ENCODE measurements at regions not wholly inside any gene's neighbourhood (a gene's known extent, or its start where the extent isn't known, plus 50 kb on each side); places are given as distances from the start of the nearest gene placed in this dataset.

GRCh38 chr3:135860761-135861160 is 104.8 kb upstream of the PPP2R3A start:
- DNase-seq (ENCODE audit: insufficient read length), result no peak
- TF ChIP-seq POLR2A (IDR thresholded peaks at IDR 0.05; ENCODE audit: low read depth, low read length), result no peak
- no peak for TF ChIP-seq POLR2AphosphoS5 (IDR thresholded peaks at IDR 0.05; ENCODE audit: low read depth, low read length)
- no peak for TF ChIP-seq TAF1 (IDR thresholded peaks at IDR 0.05; ENCODE audit: borderline replicate concordance, low read depth, low read length)

GRCh38 chr3:135862361-135862760 is 103.2 kb upstream of the PPP2R3A start:
- no peak for TF ChIP-seq POLR2AphosphoS5 (IDR thresholded peaks at IDR 0.05; ENCODE audit: low read depth, low read length)
- TF ChIP-seq POLR2A (IDR thresholded peaks at IDR 0.05; ENCODE audit: low read depth, low read length), result no peak
- TF ChIP-seq TAF1 (IDR thresholded peaks at IDR 0.05; ENCODE audit: borderline replicate concordance, low read depth, low read length), result no peak
- FAIRE-seq (no peak), DNase-seq (ENCODE audit: insufficient read length) (no peak)

More at GRCh38 chr3:135860761-135861160, 104.8 kb upstream of the PPP2R3A start:
- no peak for FAIRE-seq

GRCh38 chr3:135864060-135864459 is 101.5 kb upstream of the PPP2R3A start:
- DNase-seq (ENCODE audit: insufficient read length) (no peak), FAIRE-seq (no peak)
- TF ChIP-seq POLR2A (IDR thresholded peaks at IDR 0.05; ENCODE audit: low read depth, low read length) (no peak), POLR2AphosphoS5 (IDR thresholded peaks at IDR 0.05; ENCODE audit: low read depth, low read length) (no peak), TAF1 (IDR thresholded peaks at IDR 0.05; ENCODE audit: borderline replicate concordance, low read depth, low read length) (no peak)

- DNase-seq (ENCODE audit: insufficient read length) (no peak), FAIRE-seq (no peak)
- no peak for TF ChIP-seq POLR2AphosphoS5 (IDR thresholded peaks at IDR 0.05; ENCODE audit: low read depth, low read length)
- no peak for TF ChIP-seq POLR2A (IDR thresholded peaks at IDR 0.05; ENCODE audit: low read depth, low read length)
- no peak for TF ChIP-seq TAF1 (IDR thresholded peaks at IDR 0.05; ENCODE audit: borderline replicate concordance, low read depth, low read length)
Measured at GRCh38 chr3:135865085-135865484, 100.4 kb upstream of the PPP2R3A start.

- no peak for DNase-seq (ENCODE audit: insufficient read length)
- no peak for FAIRE-seq
- TF ChIP-seq POLR2AphosphoS5 (IDR thresholded peaks at IDR 0.05; ENCODE audit: low read depth, low read length), result no peak
- TF ChIP-seq TAF1 (IDR thresholded peaks at IDR 0.05; ENCODE audit: borderline replicate concordance, low read depth, low read length), result no peak
- TF ChIP-seq POLR2A (IDR thresholded peaks at IDR 0.05; ENCODE audit: low read depth, low read length), result no peak
Measured at GRCh38 chr3:135865553-135865952, 100.0 kb upstream of the PPP2R3A start.

GRCh38 chr3:135867911-135868310 is 97.6 kb upstream of the PPP2R3A start:
- FAIRE-seq (no peak), DNase-seq (ENCODE audit: insufficient read length) (no peak)
- TF ChIP-seq POLR2A (IDR thresholded peaks at IDR 0.05; ENCODE audit: low read depth, low read length) (no peak), TAF1 (IDR thresholded peaks at IDR 0.05; ENCODE audit: borderline replicate concordance, low read depth, low read length) (no peak), POLR2AphosphoS5 (IDR thresholded peaks at IDR 0.05; ENCODE audit: low read depth, low read length) (no peak)

- DNase-seq (ENCODE audit: insufficient read length) (no peak), FAIRE-seq (no peak)
- TF ChIP-seq TAF1 (IDR thresholded peaks at IDR 0.05; ENCODE audit: borderline replicate concordance, low read depth, low read length), result no peak
- TF ChIP-seq POLR2AphosphoS5 (IDR thresholded peaks at IDR 0.05; ENCODE audit: low read depth, low read length), result no peak
- TF ChIP-seq POLR2A (IDR thresholded peaks at IDR 0.05; ENCODE audit: low read depth, low read length), result no peak
Measured at GRCh38 chr3:135868801-135869200, 96.7 kb upstream of the PPP2R3A start.

GRCh38 chr3:135869439-135870105 is 96.0 kb upstream of the PPP2R3A start:
- no peak for FAIRE-seq
- no peak for DNase-seq (ENCODE audit: insufficient read length)
- no peak for TF ChIP-seq POLR2A (IDR thresholded peaks at IDR 0.05; ENCODE audit: low read depth, low read length)
- no peak for TF ChIP-seq TAF1 (IDR thresholded peaks at IDR 0.05; ENCODE audit: borderline replicate concordance, low read depth, low read length)
- no peak for TF ChIP-seq POLR2AphosphoS5 (IDR thresholded peaks at IDR 0.05; ENCODE audit: low read depth, low read length)

- FAIRE-seq (no peak), DNase-seq (ENCODE audit: insufficient read length) (no peak)
- TF ChIP-seq POLR2AphosphoS5 (IDR thresholded peaks at IDR 0.05; ENCODE audit: low read depth, low read length), result no peak
- TF ChIP-seq POLR2A (IDR thresholded peaks at IDR 0.05; ENCODE audit: low read depth, low read length), result no peak
- TF ChIP-seq TAF1 (IDR thresholded peaks at IDR 0.05; ENCODE audit: borderline replicate concordance, low read depth, low read length), result no peak
Measured at GRCh38 chr3:135871311-135871710, 94.2 kb upstream of the PPP2R3A start.

- no peak for FAIRE-seq
- DNase-seq (ENCODE audit: insufficient read length), result no peak
- no peak for TF ChIP-seq POLR2A (IDR thresholded peaks at IDR 0.05; ENCODE audit: low read depth, low read length)
- no peak for TF ChIP-seq TAF1 (IDR thresholded peaks at IDR 0.05; ENCODE audit: borderline replicate concordance, low read depth, low read length)
- no peak for TF ChIP-seq POLR2AphosphoS5 (IDR thresholded peaks at IDR 0.05; ENCODE audit: low read depth, low read length)
Measured at GRCh38 chr3:135874035-135874434, 91.5 kb upstream of the PPP2R3A start.

GRCh38 chr3:135878501-135878900 is 87.0 kb upstream of the PPP2R3A start:
- no peak for FAIRE-seq
- no peak for TF ChIP-seq POLR2A (IDR thresholded peaks at IDR 0.05; ENCODE audit: low read depth, low read length)
- TF ChIP-seq POLR2AphosphoS5 (IDR thresholded peaks at IDR 0.05; ENCODE audit: low read depth, low read length), result no peak
- DNase-seq (ENCODE audit: insufficient read length), result no peak

- DNase-seq (ENCODE audit: insufficient read length) (no peak), FAIRE-seq (no peak)
- TF ChIP-seq POLR2A (IDR thresholded peaks at IDR 0.05; ENCODE audit: low read depth, low read length) (no peak), TAF1 (IDR thresholded peaks at IDR 0.05; ENCODE audit: borderline replicate concordance, low read depth, low read length) (no peak), POLR2AphosphoS5 (IDR thresholded peaks at IDR 0.05; ENCODE audit: low read depth, low read length) (no peak)
Measured at GRCh38 chr3:135885885-135886284, 79.6 kb upstream of the PPP2R3A start.
